ENCODE measurements at regions not wholly inside any gene's neighbourhood (a gene's known extent, or its start where the extent isn't known, plus 50 kb on each side); places are given as distances from the start of the nearest gene placed in this dataset.

GRCh38 chr12:88998421-88998820, 353.9 kb downstream of the DUSP6 start:
- no peak for TF ChIP-seq CTCF (IDR thresholded peaks at IDR 0.05)
- TF ChIP-seq POLR2A (IDR thresholded peaks at IDR 0.05): no peak
